22Rv1 (cell line): ENCODE measurements at regions not wholly inside any gene's neighbourhood (a gene's known extent, or its start where the extent isn't known, plus 50 kb on each side); places are given as distances from the start of the nearest gene placed in this dataset.

ENCODE experiments used
- H3K27ac ChIP-seq: fragments of 450-650 bp; 2 replicates; pipeline ENCODE4 v1.5.1; 2017
- ZFX ChIP-seq: fragments of 450-650 bp; IDR thresholded peaks from 2 replicates; pipeline ENCODE4 v1.6.1; 2017; ENCODE audit warnings: antibody characterized with exemption, borderline replicate concordance
- TF ChIP-seq, protein P1 (sequence below): fragments of 450-650 bp; IDR thresholded peaks from 2 replicates; pipeline ENCODE4 v1.5.1; 2017; ENCODE audit warnings: mild to moderate bottlenecking

DNA sequence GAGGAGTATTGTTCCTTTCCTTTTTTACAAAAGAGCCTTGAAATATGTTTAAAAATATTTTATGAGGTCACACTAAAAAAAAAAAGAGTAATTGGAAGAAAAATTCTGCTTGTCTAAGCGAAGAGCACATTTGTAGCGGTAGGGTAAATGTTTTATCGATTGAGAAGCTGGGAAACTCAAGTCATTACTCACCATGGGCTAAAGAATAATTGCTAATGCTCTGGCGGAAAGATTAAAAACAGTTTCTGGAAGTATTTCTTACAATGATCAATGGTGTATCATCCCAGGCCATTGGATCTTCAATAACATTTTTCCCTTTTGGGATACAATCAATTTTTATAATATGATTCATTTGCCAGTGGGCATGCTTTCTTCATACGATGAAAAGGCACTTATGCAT, 450.0 kb downstream of the RASEF start:
- TF ChIP-seq, protein P1, sequence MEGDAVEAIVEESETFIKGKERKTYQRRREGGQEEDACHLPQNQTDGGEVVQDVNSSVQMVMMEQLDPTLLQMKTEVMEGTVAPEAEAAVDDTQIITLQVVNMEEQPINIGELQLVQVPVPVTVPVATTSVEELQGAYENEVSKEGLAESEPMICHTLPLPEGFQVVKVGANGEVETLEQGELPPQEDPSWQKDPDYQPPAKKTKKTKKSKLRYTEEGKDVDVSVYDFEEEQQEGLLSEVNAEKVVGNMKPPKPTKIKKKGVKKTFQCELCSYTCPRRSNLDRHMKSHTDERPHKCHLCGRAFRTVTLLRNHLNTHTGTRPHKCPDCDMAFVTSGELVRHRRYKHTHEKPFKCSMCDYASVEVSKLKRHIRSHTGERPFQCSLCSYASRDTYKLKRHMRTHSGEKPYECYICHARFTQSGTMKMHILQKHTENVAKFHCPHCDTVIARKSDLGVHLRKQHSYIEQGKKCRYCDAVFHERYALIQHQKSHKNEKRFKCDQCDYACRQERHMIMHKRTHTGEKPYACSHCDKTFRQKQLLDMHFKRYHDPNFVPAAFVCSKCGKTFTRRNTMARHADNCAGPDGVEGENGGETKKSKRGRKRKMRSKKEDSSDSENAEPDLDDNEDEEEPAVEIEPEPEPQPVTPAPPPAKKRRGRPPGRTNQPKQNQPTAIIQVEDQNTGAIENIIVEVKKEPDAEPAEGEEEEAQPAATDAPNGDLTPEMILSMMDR = no peak
- no peak overlapping the region for H3K27ac ChIP-seq

DNA sequence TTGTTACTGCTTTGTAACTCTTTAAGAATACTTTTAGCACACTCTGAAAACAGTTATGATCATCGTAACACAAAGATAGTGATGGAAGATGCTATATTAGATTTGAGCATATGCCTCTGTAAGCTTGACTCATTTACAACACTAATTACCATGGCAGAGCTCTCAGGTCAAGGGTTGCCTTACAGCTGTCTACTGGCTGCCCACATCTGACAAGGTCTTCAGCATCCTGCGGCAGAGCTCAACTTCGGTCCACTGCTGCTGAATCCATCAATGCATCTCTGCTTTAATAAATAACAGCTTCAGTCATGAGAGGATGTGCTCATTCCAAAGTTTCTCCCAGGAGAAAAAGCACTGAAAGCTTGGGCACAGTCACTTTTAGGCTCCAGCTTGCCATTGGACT, 449.4 kb downstream of the RASEF start:
- TF ChIP-seq, protein P1 = no peak
- no peak for TF ChIP-seq ZFX

DNA sequence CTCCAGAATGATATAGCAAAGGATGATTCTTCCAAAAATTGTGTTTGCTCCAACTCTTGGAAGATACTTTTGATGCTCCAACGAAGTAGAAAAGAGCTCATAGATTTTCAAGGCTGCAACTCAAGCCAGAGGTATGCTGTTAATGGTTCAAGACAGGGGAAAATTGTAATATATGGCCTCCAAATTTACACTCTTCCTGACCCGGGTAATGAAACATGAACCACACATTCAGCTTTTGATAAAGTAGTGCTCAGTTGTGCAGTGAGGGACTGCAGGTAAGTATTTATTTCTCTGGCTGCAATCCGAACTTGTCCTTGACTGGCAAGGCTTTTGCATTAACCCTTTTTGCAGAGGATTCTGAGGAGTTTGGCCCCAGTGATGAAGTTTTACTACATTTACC, 446.4 kb downstream of the RASEF start:
- H3K27ac ChIP-seq = no peak overlapping the region
- TF ChIP-seq, protein P1 = no peak
- no peak for TF ChIP-seq ZFX

More for the DNA sequence above, 449.4 kb downstream of the RASEF start:
- H3K27ac ChIP-seq = no peak overlapping the region

DNA sequence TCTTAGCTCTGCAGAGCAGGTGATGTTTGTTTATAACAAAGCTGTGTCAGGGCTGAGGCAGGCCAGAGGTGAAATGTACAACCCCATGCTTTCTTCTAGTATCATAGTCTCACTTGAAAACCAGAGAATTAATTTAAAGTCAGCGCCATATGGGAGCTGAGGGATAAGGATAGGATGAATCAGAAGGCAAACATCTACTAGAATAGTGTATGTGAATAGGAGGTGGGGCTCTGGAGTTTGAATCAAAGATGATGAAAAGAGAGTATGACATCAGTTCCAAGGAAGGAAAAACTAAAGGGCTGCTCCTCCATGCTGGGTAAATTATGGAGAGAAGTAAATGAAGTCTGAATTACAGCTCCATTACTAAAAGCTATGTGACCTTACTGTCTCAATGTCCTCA, 441.5 kb downstream of the RASEF start:
- TF ChIP-seq, protein P1 = no peak
- no peak for TF ChIP-seq ZFX
- no peak overlapping the region for H3K27ac ChIP-seq

DNA sequence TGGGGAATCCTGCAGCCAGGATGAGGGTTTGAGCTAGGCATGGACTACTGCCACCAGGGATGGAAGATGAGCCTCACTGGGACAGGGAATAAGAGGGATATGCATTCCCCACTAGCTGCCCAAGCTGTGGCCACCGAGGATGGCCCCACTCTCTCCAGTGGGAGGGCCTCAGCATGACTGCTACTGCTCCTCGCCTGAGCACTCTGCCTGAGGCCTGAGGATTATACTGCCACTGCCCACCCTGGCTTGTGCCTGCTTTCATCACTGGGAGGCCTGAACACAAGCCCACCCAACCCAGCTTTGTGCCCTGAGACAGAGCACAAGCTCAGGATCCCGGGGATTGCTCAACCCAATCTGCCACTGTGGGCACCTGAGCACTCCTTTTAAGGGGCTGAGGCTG, 425.6 kb downstream of the RASEF start:
- no peak overlapping the region for H3K27ac ChIP-seq
- TF ChIP-seq, protein P1 = no peak
- TF ChIP-seq ZFX = no peak

GRCh38 chr9:82645600-82645999, 417.3 kb downstream of the RASEF start:
- TF ChIP-seq, protein P1 = no peak
- TF ChIP-seq ZFX = no peak
- H3K27ac ChIP-seq = no peak overlapping the region

DNA sequence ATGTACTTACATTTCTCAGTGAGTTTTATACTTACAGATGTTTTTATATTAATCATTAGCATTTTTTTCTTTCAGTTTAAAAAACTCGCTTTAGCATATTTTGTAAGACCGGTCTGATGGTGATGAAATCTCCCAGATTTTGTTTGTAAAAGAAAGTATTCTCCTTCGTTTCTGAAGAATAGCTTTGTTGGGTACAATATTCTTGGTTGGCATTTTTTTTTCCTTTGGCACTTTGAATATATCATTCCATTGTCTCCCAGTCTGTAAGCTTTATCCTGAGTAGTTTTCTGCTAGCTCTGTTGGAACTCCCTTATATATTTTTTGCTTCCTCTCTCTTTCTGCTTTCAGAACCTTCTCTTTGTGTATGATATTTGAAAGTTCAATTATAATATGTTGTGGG, 412.6 kb downstream of the RASEF start:
- no peak for TF ChIP-seq ZFX
- TF ChIP-seq, protein P1 = no peak
- no peak overlapping the region for H3K27ac ChIP-seq
